ENCODE measurements at regions not wholly inside any gene's neighbourhood (a gene's known extent, or its start where the extent isn't known, plus 50 kb on each side); places are given as distances from the start of the nearest gene placed in this dataset.

DNA sequence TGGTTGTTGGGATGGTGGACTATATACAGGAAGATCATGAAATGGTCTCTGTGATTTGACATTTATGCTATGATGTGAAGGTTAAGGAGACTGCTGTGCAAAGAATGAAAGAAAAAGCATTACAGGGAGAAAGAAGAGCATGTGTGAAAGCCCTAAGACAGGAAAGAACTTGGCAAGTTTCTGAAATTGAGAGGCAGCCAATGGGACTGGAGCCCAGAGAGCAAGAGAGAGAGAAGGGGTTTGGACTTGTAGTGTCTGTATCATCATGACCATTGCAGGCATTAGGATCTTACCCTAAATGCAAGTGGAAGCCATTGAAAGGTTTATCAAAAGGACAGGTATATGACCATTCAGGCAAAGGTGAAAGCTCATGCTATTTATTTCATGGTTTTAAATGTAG is 147.1 kb downstream of the NAA11 start:
- TF ChIP-seq, protein P1, sequence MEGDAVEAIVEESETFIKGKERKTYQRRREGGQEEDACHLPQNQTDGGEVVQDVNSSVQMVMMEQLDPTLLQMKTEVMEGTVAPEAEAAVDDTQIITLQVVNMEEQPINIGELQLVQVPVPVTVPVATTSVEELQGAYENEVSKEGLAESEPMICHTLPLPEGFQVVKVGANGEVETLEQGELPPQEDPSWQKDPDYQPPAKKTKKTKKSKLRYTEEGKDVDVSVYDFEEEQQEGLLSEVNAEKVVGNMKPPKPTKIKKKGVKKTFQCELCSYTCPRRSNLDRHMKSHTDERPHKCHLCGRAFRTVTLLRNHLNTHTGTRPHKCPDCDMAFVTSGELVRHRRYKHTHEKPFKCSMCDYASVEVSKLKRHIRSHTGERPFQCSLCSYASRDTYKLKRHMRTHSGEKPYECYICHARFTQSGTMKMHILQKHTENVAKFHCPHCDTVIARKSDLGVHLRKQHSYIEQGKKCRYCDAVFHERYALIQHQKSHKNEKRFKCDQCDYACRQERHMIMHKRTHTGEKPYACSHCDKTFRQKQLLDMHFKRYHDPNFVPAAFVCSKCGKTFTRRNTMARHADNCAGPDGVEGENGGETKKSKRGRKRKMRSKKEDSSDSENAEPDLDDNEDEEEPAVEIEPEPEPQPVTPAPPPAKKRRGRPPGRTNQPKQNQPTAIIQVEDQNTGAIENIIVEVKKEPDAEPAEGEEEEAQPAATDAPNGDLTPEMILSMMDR (IDR thresholded peaks at IDR 0.05): no peak
- Histone ChIP-seq H3K27ac (no peak overlapping the region), H3K27me3 (no peaks in the 10 kb centered on the region), H3K4me3 (no peak overlapping the region), H3K36me3 (no peaks in the 10 kb centered on the region), H3K9me3 (no peaks in the 10 kb centered on the region), H3K9ac (ENCODE audit: low read depth in 2 of 2, low read length in 2 of 2) (no peak overlapping the region), H3K4me1 (no peaks in the 10 kb centered on the region)
- intact Hi-C loops (cut with DNase I): no loop called here
- DNase-seq: peak; percentile 38

DNA sequence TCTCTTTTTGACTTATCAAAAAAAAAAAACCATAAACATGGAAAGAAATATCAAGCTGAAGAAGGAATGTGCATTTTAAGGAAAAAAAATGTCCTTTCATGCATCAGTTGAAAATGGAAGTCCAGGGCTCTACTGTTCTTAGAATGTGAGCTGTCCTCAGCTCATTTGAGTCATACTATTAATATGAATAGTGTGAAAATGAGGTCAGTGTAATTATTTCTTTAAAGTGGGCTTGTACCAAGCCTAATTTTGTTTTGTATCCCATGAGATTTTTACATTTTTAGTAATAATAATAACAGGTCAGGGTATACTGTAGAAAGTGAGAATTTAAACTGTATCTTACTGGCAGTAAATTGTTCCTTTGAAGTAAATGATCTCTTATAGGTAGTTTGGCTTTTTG is 148.5 kb downstream of the NAA11 start:
- no peaks in the 10 kb centered on the region for H3K4me1 ChIP-seq
- no peak for DNase-seq
- no peaks in the 10 kb centered on the region for H3K36me3 ChIP-seq
- intact Hi-C loops (cut with DNase I): no loop called here
- no peak overlapping the region for H3K4me3 ChIP-seq
- no peak overlapping the region for H3K9ac ChIP-seq (ENCODE audit: low read depth in 2 of 2, low read length in 2 of 2)
- TF ChIP-seq, protein P1 (IDR thresholded peaks at IDR 0.05): no peak
- H3K27me3 ChIP-seq: no peaks in the 10 kb centered on the region
- H3K27ac ChIP-seq: no peak overlapping the region
- H3K9me3 ChIP-seq: no peaks in the 10 kb centered on the region

DNA sequence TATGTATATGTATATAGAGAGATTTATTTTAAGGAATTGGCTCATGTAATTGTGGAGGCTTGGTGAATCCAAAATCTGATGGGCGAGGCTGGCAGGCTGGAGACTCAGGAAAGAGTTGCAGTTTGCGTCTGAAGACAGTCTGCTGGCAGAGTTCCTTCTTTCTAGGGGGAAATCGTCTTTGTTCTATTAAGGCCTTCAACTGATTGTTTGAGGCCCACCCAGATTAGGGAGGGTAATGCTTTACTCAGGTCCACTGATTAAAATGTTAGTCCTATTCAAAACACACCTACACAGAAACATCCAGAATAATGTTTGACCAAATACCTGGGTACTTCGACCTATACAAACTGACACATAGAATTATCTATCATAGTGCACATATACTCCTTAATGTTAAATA is 149.5 kb downstream of the NAA11 start:
- intact Hi-C loops (cut with DNase I): no loop called here
- no peak for DNase-seq
- no peak overlapping the region for H3K9ac ChIP-seq (ENCODE audit: low read depth in 2 of 2, low read length in 2 of 2)
- H3K4me3 ChIP-seq: no peak overlapping the region
- H3K27ac ChIP-seq: no peak overlapping the region
- TF ChIP-seq, protein P1 (IDR thresholded peaks at IDR 0.05): no peak
- H3K27me3 ChIP-seq: no peaks in the 10 kb centered on the region
- no peaks in the 10 kb centered on the region for H3K4me1 ChIP-seq
- H3K9me3 ChIP-seq: no peaks in the 10 kb centered on the region
- H3K36me3 ChIP-seq: no peaks in the 10 kb centered on the region

DNA sequence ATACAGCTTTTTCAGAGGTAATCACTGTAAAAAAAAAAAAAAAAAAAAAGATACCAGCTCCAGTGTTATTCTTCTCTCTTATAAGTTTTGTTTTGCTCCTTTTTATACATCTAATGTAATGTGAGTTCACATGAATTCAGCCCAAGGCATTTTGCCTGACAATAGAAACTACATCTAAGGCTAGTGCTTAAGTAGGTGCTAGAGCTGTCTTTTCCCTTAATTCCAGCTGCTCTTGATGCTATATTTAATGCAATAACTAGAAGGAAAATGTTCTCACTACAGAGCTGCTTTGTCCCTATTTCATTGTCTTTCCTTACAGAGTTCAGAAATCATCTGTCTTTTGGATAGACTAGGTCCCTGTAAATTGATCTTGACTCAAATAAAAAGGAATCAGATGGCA is 150.1 kb downstream of the NAA11 start:
- Histone ChIP-seq H3K27ac (no peak overlapping the region), H3K4me3 (no peak overlapping the region), H3K9ac (ENCODE audit: low read depth in 2 of 2, low read length in 2 of 2) (no peak overlapping the region), H3K36me3 (no peaks in the 10 kb centered on the region), H3K4me1 (no peaks in the 10 kb centered on the region), H3K9me3 (no peaks in the 10 kb centered on the region), H3K27me3 (no peaks in the 10 kb centered on the region)
- TF ChIP-seq, protein P1 (IDR thresholded peaks at IDR 0.05): no peak
- intact Hi-C loops (cut with DNase I): no loop called here
- no peak for DNase-seq

DNA sequence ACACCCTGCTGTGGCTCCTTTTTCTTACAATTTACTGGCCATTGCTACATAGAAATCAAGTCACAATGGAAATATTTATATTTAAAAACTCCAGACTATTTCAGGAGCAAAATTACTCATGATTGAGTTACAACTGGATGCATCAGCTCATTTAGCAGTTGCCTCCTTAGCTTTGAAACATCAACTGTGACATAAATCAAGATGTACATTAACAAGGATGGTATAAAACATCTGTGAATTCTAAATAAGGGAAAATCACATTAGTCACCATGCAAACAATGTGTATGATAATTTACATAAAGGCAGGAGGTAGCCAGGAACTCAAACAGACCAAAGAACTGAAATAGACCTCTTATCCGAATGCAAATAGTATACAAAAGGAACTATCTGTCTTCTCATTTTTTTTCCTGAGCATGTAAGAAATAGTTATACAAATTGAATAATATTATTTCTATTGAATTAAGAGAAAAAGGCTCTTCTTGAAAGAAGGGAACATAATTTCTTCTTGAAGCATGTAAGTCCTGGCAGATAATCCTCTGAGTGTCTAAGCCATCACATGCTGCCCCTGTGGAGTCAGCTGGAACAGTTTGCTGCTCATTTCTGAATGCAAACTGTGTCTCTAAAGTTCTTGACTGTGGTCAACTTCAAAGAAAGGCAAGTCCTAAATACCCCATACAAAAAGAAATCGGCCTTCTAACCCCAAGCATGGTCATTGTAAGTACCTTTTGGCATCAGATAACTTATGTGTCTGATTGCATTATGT is 151.2 kb downstream of the NAA11 start:
- Histone ChIP-seq H3K4me3 (no peak overlapping the region), H3K36me3 (no peaks in the 10 kb centered on the region), H3K4me1 (no peaks in the 10 kb centered on the region), H3K9me3 (no peaks in the 10 kb centered on the region), H3K9ac (ENCODE audit: low read depth in 2 of 2, low read length in 2 of 2) (no peak overlapping the region), H3K27me3 (no peaks in the 10 kb centered on the region), H3K27ac (no peak overlapping the region)
- intact Hi-C loops (cut with DNase I): no loop called here
- TF ChIP-seq, protein P1 (IDR thresholded peaks at IDR 0.05): no peak
- DNase-seq: no peak

All from colonic mucosa (tissue), 4 donors.